HUES48 (cell line): ENCODE measurements at regions not wholly inside any gene's neighbourhood (a gene's known extent, or its start where the extent isn't known, plus 50 kb on each side); places are given as distances from the start of the nearest gene placed in this dataset.

Experiments
- H3K27ac ChIP-seq: one replicate; pipeline ENCODE4 v1.7.0; 2013; ENCODE audit warnings: low read depth, low read length, inconsistent platforms
- H3K27me3 ChIP-seq: 2 replicates; pipeline ENCODE4 v1.6.1; 2013; ENCODE audit warnings: mild to moderate bottlenecking, low read length; ENCODE audit not compliant: control insufficient read depth, insufficient read depth
- H3K36me3 ChIP-seq: 2 replicates; pipeline ENCODE4 v1.6.1; 2013; ENCODE audit warnings: low read length; ENCODE audit not compliant: control insufficient read depth, insufficient read depth
- H3K4me1 ChIP-seq: 2 replicates; pipeline ENCODE4 v1.6.1; 2013; ENCODE audit warnings: mild to moderate bottlenecking, low read length; ENCODE audit not compliant: control insufficient read depth, insufficient read depth
- H3K4me3 ChIP-seq: 2 replicates; pipeline ENCODE4 v1.5.1; 2013; ENCODE audit warnings: mild to moderate bottlenecking, low read depth, low read length
- H3K9ac ChIP-seq: 2 replicates; pipeline ENCODE4 v1.6.1; 2013; ENCODE audit warnings: mild to moderate bottlenecking, low read depth, low read length, moderate library complexity
- H3K9me3 ChIP-seq: 2 replicates; pipeline ENCODE4 v1.6.1; 2013; ENCODE audit warnings: low read length; ENCODE audit not compliant: control insufficient read depth, insufficient read depth

DNA sequence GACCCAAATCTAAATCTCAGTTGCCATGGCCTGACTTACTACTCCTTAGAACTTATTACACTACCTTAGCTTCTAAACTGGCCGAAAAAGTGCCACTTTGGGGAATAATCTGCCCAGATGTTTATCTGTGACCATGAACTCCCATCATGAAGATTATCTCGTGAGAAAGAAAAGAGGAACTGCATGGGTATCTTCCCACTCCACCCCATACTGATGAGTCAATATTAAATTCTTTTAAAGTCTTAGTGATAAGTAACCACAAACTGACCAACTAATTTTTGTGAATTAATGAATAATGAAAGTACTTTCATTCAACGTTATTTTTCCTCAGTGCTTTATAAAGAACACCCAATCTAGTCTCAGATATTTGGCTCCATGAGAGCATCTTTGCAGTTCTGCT, 493.5 kb downstream of the EBF1 start:
- Histone ChIP-seq H3K36me3 (no peaks in the 10 kb centered on the region), H3K27me3 (no peaks in the 10 kb centered on the region)

DNA sequence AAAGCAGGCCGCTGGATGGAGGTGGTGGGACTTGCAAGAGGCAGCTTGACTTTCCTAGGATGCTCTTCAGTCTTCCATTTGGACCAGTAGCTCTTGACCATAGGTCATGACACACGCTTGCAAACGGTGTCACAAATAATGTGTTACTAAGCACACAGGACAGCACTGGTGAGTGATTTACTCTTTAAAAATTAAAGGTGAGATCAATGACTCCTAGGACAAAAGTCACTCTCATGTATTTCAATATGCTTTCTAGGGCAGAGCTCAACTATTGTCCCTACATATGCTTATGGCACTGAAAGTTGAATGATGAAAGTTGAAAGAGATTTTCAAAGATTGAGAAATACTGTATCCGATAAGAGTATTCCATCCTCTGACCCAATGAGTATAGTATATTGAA, 496.7 kb downstream of the EBF1 start:
- H3K4me1 ChIP-seq = 0 out of 2 replicates have a peak, but pooled peaks cover 5% of the 10 kb centered on the region
- H3K27ac ChIP-seq = no peak overlapping the region
- H3K27me3 ChIP-seq = no peaks in the 10 kb centered on the region
- no peak overlapping the region for H3K9ac ChIP-seq
- no peak overlapping the region for H3K4me3 ChIP-seq
- H3K9me3 ChIP-seq = no peaks in the 10 kb centered on the region
- no peaks in the 10 kb centered on the region for H3K36me3 ChIP-seq

More for the DNA sequence above, 493.5 kb downstream of the EBF1 start:
- Histone ChIP-seq H3K9me3 (no peaks in the 10 kb centered on the region), H3K4me3 (no peak overlapping the region), H3K9ac (no peak overlapping the region), H3K4me1 (peaks cover 8% of the 10 kb centered on the region; the same call in 1 of the 2 replicates), H3K27ac (no peak overlapping the region)

DNA sequence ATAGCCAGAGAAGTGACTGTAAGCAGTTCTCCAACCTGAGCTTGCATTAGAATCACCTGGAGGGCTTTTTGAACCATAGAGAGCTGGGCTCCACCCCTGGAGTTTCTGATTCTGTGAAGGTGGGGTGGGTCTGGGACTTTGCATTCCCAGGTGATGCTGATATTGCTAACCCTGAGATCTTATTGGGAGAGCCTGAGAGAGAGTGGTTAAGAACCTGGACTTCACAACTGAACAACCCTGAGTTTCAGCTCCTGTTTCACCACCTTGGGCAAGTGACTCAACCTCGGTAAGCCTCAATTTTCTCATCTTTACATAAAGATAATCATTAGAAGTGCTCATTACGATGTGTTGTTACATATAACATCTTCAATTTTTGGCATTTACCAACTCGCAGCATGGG, 498.6 kb downstream of the EBF1 start:
- Histone ChIP-seq H3K27ac (no peak overlapping the region), H3K4me3 (no peak overlapping the region), H3K9ac (no peak overlapping the region), H3K36me3 (no peaks in the 10 kb centered on the region), H3K9me3 (no peaks in the 10 kb centered on the region), H3K4me1 (no peaks in the 10 kb centered on the region), H3K27me3 (no peaks in the 10 kb centered on the region)

DNA sequence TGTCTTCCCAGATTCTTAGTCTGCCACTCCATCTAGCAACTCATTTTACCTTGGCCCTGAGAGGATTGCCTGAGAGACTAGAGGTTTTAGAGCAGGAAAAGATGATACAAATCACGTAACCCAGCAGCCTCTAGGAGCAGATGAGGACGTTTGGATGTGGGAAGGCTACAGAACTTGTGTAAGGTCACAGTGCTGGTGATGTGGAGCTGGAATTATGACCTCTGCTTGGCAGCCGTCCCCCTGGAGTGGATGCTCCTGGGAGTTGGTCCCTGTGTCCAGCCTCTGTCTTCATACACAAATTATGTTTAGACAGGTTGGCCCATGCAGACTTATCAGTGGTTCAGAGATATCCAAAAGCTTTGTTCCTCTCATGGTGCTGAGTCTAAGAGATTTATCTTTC, 499.0 kb downstream of the EBF1 start:
- Histone ChIP-seq H3K36me3 (no peaks in the 10 kb centered on the region), H3K4me3 (no peak overlapping the region), H3K9me3 (no peaks in the 10 kb centered on the region), H3K27ac (no peak overlapping the region), H3K9ac (no peak overlapping the region), H3K4me1 (no peaks in the 10 kb centered on the region), H3K27me3 (no peaks in the 10 kb centered on the region)

DNA sequence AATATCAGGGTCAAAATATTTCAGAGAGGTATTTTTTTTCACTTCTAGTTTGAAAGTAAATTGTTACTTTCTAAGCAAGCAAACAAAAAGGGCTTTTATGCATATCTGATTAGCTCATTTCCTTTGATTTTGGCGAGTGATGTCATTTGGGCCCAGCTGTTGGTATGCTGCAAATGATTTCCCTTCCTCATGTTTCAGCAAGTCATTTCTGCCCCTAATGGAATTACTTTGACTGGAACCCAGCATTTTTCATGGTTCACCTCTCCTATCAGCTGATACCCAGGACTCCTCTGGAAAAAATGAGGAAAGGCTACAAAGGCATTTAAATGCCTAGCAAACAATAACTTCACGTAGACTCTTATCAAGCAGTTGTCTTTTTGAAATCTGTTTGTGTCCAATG, 500.6 kb downstream of the EBF1 start:
- Histone ChIP-seq H3K4me1 (no peaks in the 10 kb centered on the region), H3K27ac (no peak overlapping the region), H3K9me3 (no peaks in the 10 kb centered on the region), H3K4me3 (no peak overlapping the region), H3K27me3 (no peaks in the 10 kb centered on the region), H3K36me3 (no peaks in the 10 kb centered on the region), H3K9ac (no peak overlapping the region)

DNA sequence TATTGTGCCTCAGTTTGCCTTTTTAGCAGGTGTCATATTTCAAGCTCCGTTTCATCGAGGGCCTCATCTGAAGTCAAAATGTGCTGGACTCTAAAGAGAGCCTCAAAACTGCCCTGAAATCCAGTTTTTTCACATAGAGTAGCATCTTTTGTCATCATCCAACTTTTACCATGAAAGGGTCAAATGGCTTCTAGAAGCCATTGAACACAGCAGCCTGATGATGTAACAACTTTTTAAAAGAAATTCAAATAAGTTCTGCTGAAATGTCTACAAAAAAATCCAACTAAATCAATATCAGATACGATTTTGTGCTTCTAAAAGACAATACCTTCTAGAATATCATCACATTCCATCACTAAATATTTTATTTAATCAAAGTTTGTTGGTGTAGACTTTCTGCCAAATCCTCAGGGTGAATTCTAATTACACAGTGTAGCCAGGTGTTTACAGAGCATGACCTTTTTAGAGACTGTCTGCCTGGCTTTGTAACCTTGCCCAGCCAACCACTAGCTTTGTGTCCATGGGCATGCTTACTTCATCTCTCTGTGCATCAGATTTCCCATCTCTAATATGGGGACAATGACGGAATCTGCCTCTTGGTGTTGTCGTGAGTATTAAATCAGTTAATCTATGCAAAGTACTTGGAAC, 505.0 kb downstream of the EBF1 start:
- no peak overlapping the region for H3K27ac ChIP-seq
- H3K4me1 ChIP-seq = peaks cover 19% of the 10 kb centered on the region
- H3K27me3 ChIP-seq = no peaks in the 10 kb centered on the region
- H3K9ac ChIP-seq = no peak overlapping the region
- H3K36me3 ChIP-seq = no peaks in the 10 kb centered on the region
- H3K4me3 ChIP-seq = no peak overlapping the region
- no peaks in the 10 kb centered on the region for H3K9me3 ChIP-seq

DNA sequence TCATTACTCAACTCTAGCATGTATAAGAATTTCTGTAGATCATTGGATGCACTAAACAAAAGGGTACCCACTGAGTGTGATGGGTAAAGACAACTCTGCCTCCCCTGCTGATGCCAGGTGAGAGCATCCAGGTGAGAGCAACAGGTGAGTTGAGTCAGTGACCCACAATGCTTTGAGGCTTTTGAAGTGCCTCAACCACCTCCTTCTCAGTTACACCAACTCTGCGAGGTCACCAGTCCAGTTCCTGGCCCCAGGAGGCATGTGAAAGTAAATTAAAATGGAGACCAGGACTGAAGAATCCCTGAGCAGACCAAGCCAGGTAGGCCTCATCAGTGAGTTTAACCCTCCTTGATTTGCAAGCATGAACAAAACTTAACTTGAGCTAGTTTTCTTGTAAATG, 505.8 kb downstream of the EBF1 start:
- Histone ChIP-seq H3K36me3 (no peaks in the 10 kb centered on the region), H3K4me3 (no peak overlapping the region), H3K9me3 (no peaks in the 10 kb centered on the region), H3K27ac (no peak overlapping the region), H3K9ac (no peak overlapping the region), H3K4me1 (peaks cover 19% of the 10 kb centered on the region), H3K27me3 (no peaks in the 10 kb centered on the region)

DNA sequence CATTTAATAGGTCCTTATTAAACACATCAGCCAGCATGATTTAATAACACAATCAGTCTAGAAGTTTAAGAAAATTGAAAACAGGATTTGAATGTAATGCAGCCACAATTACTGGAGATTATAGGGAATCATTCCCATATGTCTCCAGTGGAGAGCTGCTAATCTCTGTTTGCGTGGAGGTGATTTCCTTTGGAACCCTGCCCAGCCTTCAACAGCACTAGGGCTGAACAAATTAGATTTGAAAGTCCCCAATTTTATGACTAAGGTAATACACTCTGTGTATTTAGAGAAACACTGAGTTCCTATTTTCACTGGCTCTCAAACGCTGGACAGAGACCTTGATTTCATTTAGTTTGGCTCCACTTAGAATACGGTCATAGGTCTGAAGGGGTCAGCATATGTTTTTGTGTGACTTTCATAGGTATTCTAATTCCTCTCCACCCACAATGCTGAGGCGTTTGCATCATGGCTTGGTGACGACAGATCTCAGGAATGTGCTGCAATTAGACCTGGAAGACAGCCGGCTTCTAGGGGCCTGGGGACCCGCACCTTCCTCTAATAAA, 508.3 kb downstream of the EBF1 start:
- H3K4me3 ChIP-seq = peak overlapping the region; percentile 29; the same call in 1 of the 2 replicates
- peak overlapping the region; percentile 51; the same call in 1 of the 2 replicates for H3K9ac ChIP-seq
- peak overlapping the region; percentile 95 for H3K27ac ChIP-seq
- no peaks in the 10 kb centered on the region for H3K9me3 ChIP-seq
- no peaks in the 10 kb centered on the region for H3K36me3 ChIP-seq
- peaks cover 19% of the 10 kb centered on the region for H3K4me1 ChIP-seq
- no peaks in the 10 kb centered on the region for H3K27me3 ChIP-seq

DNA sequence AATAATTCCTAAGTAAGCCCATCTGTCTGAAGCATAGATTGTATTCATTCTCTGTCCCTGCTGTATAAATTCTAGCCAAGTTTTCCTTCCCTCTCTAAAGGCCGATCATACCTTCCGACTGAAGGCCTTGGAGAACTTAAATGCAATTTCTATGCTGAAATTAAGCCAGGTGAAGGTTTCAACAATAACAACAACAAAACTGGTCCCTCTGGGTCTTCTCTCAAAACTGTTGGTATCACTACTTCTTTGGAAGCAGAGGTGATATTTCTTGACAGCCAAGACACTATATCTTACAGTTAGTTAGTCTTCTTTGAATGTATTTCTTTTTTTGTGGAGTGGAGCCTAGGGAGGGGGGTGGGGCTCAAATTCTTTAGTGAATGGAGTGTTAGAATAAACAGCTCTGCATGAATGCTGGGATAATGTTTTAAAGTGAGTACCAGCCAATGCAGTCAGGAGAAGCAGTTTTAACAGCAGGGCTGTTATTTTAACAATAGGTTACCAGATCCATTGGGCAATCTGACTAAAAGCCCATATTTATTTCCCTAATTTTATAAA, 508.9 kb downstream of the EBF1 start:
- peak overlapping the region; percentile 95 for H3K27ac ChIP-seq

DNA sequence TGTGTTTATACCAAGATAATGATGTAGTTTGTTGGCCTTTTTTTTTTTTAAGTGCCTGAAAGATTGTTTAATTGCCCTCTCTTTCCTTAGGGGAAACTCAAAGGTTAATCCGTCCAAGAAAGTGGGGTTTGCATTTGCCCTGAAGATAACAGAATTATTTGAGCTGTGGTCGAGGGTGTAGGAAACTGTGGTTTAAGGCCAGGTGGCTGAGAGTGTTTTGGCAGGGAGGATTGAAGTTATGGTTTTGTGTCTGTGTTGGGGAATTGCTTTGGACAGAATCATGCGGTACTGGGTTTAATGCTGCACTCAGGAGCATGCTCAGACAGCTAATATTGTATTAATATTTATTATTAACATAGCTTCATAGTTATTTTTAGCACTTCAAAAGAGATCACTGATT, 509.8 kb downstream of the EBF1 start:
- Histone ChIP-seq H3K9ac (no peak overlapping the region), H3K27me3 (no peaks in the 10 kb centered on the region), H3K9me3 (no peaks in the 10 kb centered on the region; the same call in 1 of the 2 replicates), H3K27ac (no peak overlapping the region), H3K36me3 (no peaks in the 10 kb centered on the region), H3K4me3 (no peak overlapping the region), H3K4me1 (peaks cover 19% of the 10 kb centered on the region)

More for the DNA sequence above, 508.9 kb downstream of the EBF1 start:
- Histone ChIP-seq H3K4me3 (peak overlapping the region; percentile 36; the same call in 1 of the 2 replicates), H3K36me3 (no peaks in the 10 kb centered on the region), H3K27me3 (no peaks in the 10 kb centered on the region), H3K9me3 (no peaks in the 10 kb centered on the region), H3K9ac (peak overlapping the region; percentile 51; the same call in 1 of the 2 replicates), H3K4me1 (peaks cover 19% of the 10 kb centered on the region)

DNA sequence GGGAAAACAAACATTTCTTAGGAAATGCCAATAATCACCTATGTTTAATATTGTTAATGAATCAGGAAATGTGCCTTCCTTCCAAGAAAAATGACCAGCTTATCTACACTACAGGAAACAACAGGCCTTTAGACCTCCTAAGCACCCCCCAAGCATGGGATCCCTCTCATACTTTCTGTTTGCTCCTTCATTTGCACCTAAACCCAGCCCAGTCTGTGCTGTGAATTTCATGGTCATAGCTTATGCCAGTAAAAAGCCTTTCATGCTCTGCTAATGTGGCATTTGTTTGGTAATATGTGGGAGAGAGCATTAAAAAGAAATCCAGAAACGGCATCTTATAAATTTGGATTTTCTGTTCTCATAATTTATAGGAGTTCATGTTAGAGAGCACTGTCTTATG, 511.1 kb downstream of the EBF1 start:
- no peaks in the 10 kb centered on the region; the same call in 1 of the 2 replicates for H3K9me3 ChIP-seq
- no peak overlapping the region for H3K4me3 ChIP-seq

More for the DNA sequence above, 511.1 kb downstream of the EBF1 start:
- peaks cover 19% of the 10 kb centered on the region for H3K4me1 ChIP-seq
- no peaks in the 10 kb centered on the region for H3K36me3 ChIP-seq
- no peak overlapping the region for H3K27ac ChIP-seq
- no peaks in the 10 kb centered on the region for H3K27me3 ChIP-seq
- H3K9ac ChIP-seq = no peak overlapping the region
